Spleen (tissue), 7 donors: ENCODE measurements at regions not wholly inside any gene's neighbourhood (a gene's known extent, or its start where the extent isn't known, plus 50 kb on each side); places are given as distances from the start of the nearest gene placed in this dataset.

Experiments used
- POLR2A ChIP-seq, 3 donors: fragments of 450-650 bp; IDR thresholded peaks; one replicate each; pipeline ENCODE4 v1.5.1; 2017; ENCODE audit warnings: antibody characterized with exemption in 3 of 3, mild to moderate bottlenecking in 1 of 3
- TF ChIP-seq, protein P1 (sequence below), 11 experiments: fragments of 200-600 bp in 7 of 11; fragments of 450-650 bp in 4 of 11; sonication (generic) in 4 of 11; IDR thresholded peaks in 8 of 11; conservative IDR thresholded peaks in 3 of 11; 1 replicate in 7 of 11; 2 replicates in 4 of 11; pipeline versions ENCODE4 v1.4.0 to v1.8.0; 2016 to 2021; ENCODE audit warnings: antibody characterized with exemption in 11 of 11, inconsistent platforms in 4 of 11, mild to moderate bottlenecking in 1 of 11
- donor health status: DM: no; HTN: no; CAD: no; lungs with moderate emphysema.
- donor health status: DM: no; HTN: no; CAD: no.
- donor health status: DM: no; HTN: no; CAD: no.

GRCh38 chr13:107020393-107020792 lies 452.5 kb upstream of the ARGLU1 start:
- TF ChIP-seq, protein P1, sequence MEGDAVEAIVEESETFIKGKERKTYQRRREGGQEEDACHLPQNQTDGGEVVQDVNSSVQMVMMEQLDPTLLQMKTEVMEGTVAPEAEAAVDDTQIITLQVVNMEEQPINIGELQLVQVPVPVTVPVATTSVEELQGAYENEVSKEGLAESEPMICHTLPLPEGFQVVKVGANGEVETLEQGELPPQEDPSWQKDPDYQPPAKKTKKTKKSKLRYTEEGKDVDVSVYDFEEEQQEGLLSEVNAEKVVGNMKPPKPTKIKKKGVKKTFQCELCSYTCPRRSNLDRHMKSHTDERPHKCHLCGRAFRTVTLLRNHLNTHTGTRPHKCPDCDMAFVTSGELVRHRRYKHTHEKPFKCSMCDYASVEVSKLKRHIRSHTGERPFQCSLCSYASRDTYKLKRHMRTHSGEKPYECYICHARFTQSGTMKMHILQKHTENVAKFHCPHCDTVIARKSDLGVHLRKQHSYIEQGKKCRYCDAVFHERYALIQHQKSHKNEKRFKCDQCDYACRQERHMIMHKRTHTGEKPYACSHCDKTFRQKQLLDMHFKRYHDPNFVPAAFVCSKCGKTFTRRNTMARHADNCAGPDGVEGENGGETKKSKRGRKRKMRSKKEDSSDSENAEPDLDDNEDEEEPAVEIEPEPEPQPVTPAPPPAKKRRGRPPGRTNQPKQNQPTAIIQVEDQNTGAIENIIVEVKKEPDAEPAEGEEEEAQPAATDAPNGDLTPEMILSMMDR (IDR thresholded peaks at IDR 0.05 in 8 of 11, conservative IDR thresholded peaks at IDR 0.05 in 3 of 11): no peak
- TF ChIP-seq POLR2A (IDR thresholded peaks at IDR 0.05): no peak
